BLaER1 treated with 17β-estradiol and CSF1 and Interleukin-3, amounts not matched to agents 10 nM and 100 nM (cell line): ENCODE measurements at regions not wholly inside any gene's neighbourhood (a gene's known extent, or its start where the extent isn't known, plus 50 kb on each side); places are given as distances from the start of the nearest gene placed in this dataset.
"Not testable (repeated sequence)": the region's sequence is repeated elsewhere in the genome, so short reads cannot be mapped to it uniquely, and the experiment has no call there.

Source experiments
- H3K27ac ChIP-seq, 11 experiments: shearing (Covaris generic); formaldehyde crosslinking; 2 replicates each; pipeline ENCODE4 v1.8.1; 2022
- H3K27me3 ChIP-seq, 11 experiments: shearing (Covaris generic); formaldehyde crosslinking; 2 replicates each; pipeline ENCODE4 v1.8.1; 2022
- H3K36me3 ChIP-seq, 11 experiments: shearing (Covaris generic); formaldehyde crosslinking; 2 replicates each; pipeline ENCODE4 v1.8.1; 2022
- H3K4me1 ChIP-seq, 10 experiments: shearing (Covaris generic); formaldehyde crosslinking; 2 replicates each; pipeline ENCODE4 v1.8.1; 2022
- H3K4me2 ChIP-seq, 11 experiments: shearing (Covaris generic); formaldehyde crosslinking; 2 replicates each; pipeline ENCODE4 v1.8.1; 2022
- H3K4me3 ChIP-seq, 10 experiments: shearing (Covaris generic); formaldehyde crosslinking; 2 replicates each; pipeline ENCODE4 v1.8.1; 2022
- H3K9ac ChIP-seq, 11 experiments: shearing (Covaris generic); formaldehyde crosslinking; 2 replicates each; pipeline ENCODE4 v1.8.1; 2022
- H3K9me3 ChIP-seq, 11 experiments: shearing (Covaris generic); formaldehyde crosslinking; replicated peaks in 1 of 11; 2 replicates each; pipeline ENCODE4 v1.8.1; 2022
- H4K20me1 ChIP-seq, 11 experiments: shearing (Covaris generic); formaldehyde crosslinking; 2 replicates each; pipeline ENCODE4 v1.8.1; 2022
- Cebpa-rat ChIP-seq, 11 experiments: shearing (Covaris generic); IDR thresholded peaks; 2 replicates each; pipeline ENCODE4 v1.8.1; 2022

DNA sequence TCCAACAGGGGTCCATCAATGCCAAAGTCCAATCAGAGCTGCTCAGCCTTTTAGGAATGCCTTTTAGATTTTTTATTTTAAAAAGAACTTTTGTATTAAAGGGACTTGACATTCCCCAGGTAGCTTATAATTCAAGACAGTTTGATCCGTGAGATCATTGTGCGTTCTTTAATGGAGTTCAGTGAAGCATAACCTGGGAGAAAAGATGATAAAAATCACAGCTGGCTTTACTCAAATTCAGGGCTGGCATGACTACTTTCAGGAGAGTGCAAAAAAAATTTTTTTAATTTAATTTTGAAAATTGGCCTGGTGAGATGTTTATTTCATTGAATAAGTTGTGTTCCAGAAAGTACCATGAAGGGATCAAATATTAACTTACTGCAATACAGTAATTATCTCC lies 118.2 kb downstream of the VCX2 start:
- no peak for TF ChIP-seq Cebpa-rat (IDR thresholded peaks at IDR 0.05)
- Histone ChIP-seq H3K9ac (no peak overlapping the region), H3K27ac (no peak overlapping the region), H3K4me3 (no peak overlapping the region), H3K4me2 (no peak overlapping the region), H3K4me1 (no peaks in the 10 kb centered on the region), H4K20me1 (no peaks in the 10 kb centered on the region), H3K27me3 (no peaks in the 10 kb centered on the region), H3K9me3 (no peaks in the 10 kb centered on the region), H3K36me3 (no peaks in the 10 kb centered on the region)

DNA sequence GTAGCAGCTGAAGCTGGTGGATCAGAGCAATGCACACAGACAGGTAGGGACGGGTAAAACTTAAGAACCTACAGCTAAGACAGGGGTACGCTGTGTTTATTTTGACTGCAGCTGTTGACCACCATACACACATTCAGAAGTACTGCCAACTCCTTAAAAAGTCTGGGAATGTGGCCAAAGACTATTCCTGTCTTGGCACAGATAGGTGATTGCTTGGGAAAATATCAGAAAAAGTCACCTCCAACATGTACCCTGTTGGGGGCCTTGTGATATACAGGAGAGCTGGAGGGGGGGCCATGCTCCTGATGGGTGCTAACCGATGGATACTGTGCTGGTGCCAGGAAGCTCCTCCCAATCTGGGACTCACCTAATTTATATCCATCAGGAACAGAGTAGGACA lies 121.2 kb downstream of the VCX2 start:
- Histone ChIP-seq H3K27me3 (no peaks in the 10 kb centered on the region), H3K9ac (no peak overlapping the region), H3K4me1 (no peaks in the 10 kb centered on the region), H4K20me1 (no peaks in the 10 kb centered on the region), H3K4me3 (no peak overlapping the region), H3K9me3 (peaks cover 0 to 4% (median 0%) of the 10 kb centered on the region in 11 experiments; a peak in 1 of 22 replicates), H3K4me2 (no peak overlapping the region), H3K27ac (no peak overlapping the region), H3K36me3 (no peaks in the 10 kb centered on the region)
- no peak for TF ChIP-seq Cebpa-rat (IDR thresholded peaks at IDR 0.05)

DNA sequence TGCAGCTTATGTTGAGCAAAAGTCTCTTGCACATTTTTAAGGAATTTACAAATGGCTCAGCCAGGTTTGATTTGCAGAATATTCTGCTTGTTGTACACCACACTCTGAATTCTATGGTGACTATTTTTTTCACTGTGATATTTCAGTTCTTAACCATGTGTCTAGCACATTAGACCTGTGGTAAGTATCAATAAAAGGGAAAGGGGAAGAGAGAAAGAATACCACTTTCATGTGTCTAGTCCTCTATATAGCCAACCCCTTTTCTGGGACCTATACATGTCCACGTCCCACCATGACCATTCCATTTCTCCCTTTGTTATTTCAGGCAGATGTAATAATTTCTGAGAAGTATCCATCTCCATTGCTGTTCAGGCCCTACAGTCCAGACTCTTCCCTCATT lies 121.3 kb upstream of the PNPLA4 start:
- no peaks in the 10 kb centered on the region for H4K20me1 ChIP-seq
- H3K36me3 ChIP-seq = no peaks in the 10 kb centered on the region
- H3K4me3 ChIP-seq = no peak overlapping the region
- no peaks in the 10 kb centered on the region for H3K27me3 ChIP-seq
- peaks cover 0 to 4% (median 0%) of the 10 kb centered on the region in 11 experiments; a peak in 1 of 22 replicates for H3K9me3 ChIP-seq
- TF ChIP-seq Cebpa-rat (IDR thresholded peaks at IDR 0.05) = no peak
- no peaks in the 10 kb centered on the region for H3K4me1 ChIP-seq
- no peak overlapping the region for H3K4me2 ChIP-seq
- H3K27ac ChIP-seq = no peak overlapping the region
- H3K9ac ChIP-seq = no peak overlapping the region

DNA sequence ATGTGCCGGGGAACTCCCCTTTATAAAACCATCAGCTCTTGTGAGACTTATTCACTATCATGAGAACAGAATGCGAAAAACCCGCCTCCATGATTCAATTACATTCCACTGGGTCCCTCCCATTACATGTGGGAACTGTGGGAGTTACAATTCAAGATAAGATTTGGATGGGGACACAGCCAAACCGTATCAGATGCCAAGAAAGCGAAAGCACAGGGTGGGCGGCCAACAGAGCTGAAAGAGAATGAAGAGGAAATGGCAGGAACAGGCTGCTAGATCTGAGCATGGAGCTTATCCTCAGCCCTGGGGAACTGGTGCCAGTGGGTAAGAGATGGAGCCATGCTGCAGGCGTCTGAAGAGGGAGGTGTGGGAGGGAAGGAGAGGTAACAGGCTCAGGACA lies 117.7 kb upstream of the PNPLA4 start:
- H4K20me1 ChIP-seq = no peaks in the 10 kb centered on the region
- no peaks in the 10 kb centered on the region for H3K36me3 ChIP-seq
- H3K27ac ChIP-seq = no peak overlapping the region
- H3K4me3 ChIP-seq = no peak overlapping the region
- no peak overlapping the region for H3K9ac ChIP-seq
- H3K4me2 ChIP-seq = no peak overlapping the region
- H3K9me3 ChIP-seq = peaks cover 0 to 4% (median 0%) of the 10 kb centered on the region in 11 experiments; a peak in 1 of 22 replicates
- H3K4me1 ChIP-seq = peaks cover 0 to 4% (median 0%) of the 10 kb centered on the region in 10 experiments; a peak in 2 of 20 replicates
- no peaks in the 10 kb centered on the region for H3K27me3 ChIP-seq
- no peak for TF ChIP-seq Cebpa-rat (IDR thresholded peaks at IDR 0.05)

DNA sequence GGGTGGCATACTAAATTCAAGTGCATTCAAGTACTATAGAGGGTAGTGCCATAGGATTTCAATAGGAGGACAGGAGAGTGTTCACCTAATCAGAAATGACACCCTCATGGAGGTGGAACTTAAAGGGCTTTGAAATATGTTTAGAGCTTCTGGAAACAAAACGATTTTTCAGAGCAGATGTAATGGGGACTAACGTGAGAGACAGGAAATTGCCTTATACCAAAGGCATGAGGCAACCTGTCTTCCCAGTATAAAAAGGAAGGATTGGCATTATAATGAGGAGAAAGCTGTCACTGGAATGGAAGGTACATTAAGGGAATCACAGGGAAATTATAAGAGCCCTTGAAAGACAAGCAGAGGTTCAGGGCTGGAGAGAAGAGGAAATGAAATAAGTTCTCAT lies 116.3 kb upstream of the PNPLA4 start:
- Histone ChIP-seq H3K36me3 (no peaks in the 10 kb centered on the region), H3K4me2 (no peak overlapping the region), H3K4me3 (no peak overlapping the region), H4K20me1 (no peaks in the 10 kb centered on the region), H3K9me3 (peaks cover 0 to 4% (median 0%) of the 10 kb centered on the region in 11 experiments; a peak in 1 of 22 replicates), H3K4me1 (peaks cover 0 to 6% (median 1%) of the 10 kb centered on the region in 10 experiments; a peak in 13 of 20 replicates), H3K27ac (no peak overlapping the region), H3K27me3 (no peaks in the 10 kb centered on the region), H3K9ac (no peak overlapping the region)
- TF ChIP-seq Cebpa-rat (IDR thresholded peaks at IDR 0.05) = no peak

DNA sequence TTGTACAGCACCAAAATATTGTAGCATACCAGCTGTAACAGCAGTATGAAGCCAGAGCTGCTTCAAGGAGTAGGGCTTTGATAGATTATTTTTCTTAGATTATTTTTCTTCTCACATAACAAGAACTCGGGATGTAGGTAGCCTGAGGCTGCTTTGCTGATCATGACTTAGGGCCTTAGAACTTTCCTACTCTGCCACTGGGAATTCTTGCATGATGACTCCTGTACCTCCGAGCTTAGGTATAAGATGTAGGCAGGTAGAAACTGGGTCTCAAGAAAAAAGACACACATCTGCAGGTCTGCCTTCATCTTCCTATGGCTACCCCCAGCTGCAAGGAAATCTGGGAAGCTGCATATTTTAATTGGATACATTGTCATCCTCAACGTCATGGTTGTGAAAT lies 115.9 kb upstream of the PNPLA4 start:
- H3K9ac ChIP-seq = no peak overlapping the region
- H3K4me3 ChIP-seq = no peak overlapping the region
- H3K36me3 ChIP-seq = no peaks in the 10 kb centered on the region
- H3K27ac ChIP-seq = no peak overlapping the region
- peaks cover 2 to 10% (median 5%) of the 10 kb centered on the region in 10 experiments; a peak in 19 of 20 replicates for H3K4me1 ChIP-seq
- H4K20me1 ChIP-seq = no peaks in the 10 kb centered on the region
- H3K27me3 ChIP-seq = no peaks in the 10 kb centered on the region
- no peak for TF ChIP-seq Cebpa-rat (IDR thresholded peaks at IDR 0.05)
- no peak overlapping the region for H3K4me2 ChIP-seq
- peaks cover 0 to 4% (median 0%) of the 10 kb centered on the region in 11 experiments; a peak in 1 of 22 replicates for H3K9me3 ChIP-seq

DNA sequence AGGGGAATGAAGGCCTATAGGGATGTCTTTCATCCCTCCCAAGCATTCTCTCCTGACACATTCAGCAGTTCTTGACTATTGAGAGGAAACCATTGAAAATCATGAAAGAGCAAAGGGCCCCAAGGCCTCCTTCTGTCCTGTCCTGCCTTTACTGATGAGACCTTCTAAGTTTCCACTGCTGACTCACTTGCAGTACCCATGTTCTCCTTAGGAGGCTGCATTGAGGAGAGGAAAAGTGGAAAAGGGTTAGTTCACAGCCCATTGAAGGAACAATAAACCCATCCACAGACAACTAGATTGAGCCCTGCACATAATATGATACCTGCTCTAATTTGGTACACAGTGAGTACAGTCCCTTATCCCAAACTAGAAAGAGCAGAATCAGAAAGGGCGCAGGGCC lies 115.1 kb upstream of the PNPLA4 start:
- H3K27me3 ChIP-seq = no peaks in the 10 kb centered on the region
- peaks cover 10 to 19% (median 14%) of the 10 kb centered on the region in 10 experiments; a peak in 19 of 20 replicates for H3K4me1 ChIP-seq

DNA sequence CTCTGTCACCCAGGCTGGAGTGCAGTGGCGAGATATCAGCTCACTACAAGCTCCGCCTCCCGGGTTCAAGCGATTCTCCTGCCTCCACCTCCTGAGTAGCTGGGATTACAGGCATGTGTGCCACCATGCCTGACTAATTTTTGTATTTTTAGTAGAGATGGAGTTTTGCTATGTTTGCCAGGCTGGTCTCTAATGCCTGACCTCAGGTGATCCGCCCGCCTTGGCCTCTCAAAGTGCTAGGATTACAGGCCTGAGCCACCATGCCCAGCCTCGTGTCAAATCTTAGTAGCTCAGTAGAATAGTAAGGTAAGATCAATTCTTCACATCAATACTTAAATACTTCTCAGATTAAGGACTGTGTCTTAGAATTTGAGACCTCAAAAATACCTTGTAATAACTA lies 112.5 kb upstream of the PNPLA4 start:
- not testable (repeated sequence) for H3K27ac ChIP-seq, H3K4me3 ChIP-seq, H4K20me1 ChIP-seq, H3K9me3 ChIP-seq, H3K4me2 ChIP-seq, H3K36me3 ChIP-seq, H3K9ac ChIP-seq, H3K27me3 ChIP-seq
- peaks cover 10 to 28% (median 22%) of the 10 kb centered on the region in 10 experiments; a peak in 19 of 20 replicates for H3K4me1 ChIP-seq

More for the DNA sequence above, 115.1 kb upstream of the PNPLA4 start:
- Histone ChIP-seq H3K4me2 (no peak overlapping the region), H3K9me3 (peaks cover 0 to 4% (median 0%) of the 10 kb centered on the region in 11 experiments; a peak in 1 of 22 replicates), H3K9ac (no peak overlapping the region), H4K20me1 (no peaks in the 10 kb centered on the region), H3K27ac (no peak overlapping the region), H3K36me3 (no peaks in the 10 kb centered on the region), H3K4me3 (no peak overlapping the region)
- TF ChIP-seq Cebpa-rat (IDR thresholded peaks at IDR 0.05) = no peak

DNA sequence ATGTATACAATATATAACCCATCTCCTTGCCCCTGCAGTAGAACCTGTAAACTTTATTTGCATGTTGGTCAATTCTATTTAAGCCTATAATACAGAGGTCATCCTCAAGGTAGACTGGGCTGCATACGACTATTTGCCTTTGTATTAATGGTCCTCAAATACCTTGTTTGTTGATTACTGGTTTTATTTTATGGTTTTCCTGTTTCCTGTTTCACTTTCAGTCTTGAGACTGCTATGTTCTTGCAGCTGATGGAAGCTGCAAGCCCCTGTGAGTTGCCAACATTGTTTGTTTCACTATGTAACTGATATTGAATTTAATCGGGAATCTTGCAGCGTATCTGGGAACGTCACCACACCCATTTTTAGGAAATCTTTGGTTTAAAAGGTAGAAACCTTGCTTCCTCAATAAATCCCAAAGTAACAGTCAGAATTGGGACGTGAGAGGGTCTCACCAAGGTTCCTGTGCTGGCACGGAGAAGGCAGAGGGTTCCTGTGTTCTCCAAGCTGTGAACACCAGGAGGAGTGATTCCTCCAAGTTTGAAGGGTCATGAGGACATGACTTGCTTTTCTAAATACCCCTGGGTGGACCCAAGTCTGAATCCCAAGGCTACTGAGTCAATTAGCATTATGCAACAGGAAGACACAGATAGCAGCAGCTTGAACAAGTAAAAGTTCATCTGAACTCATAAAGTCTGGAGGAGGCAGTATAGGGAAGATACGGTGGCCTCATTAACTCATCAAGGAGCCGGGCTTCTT lies 110.6 kb upstream of the PNPLA4 start:
- Histone ChIP-seq H3K4me2 (peak overlapping the region; percentile 62 to 81 (median 77)), H4K20me1 (no peaks in the 10 kb centered on the region), H3K4me1 (peaks cover 10 to 30% (median 23%) of the 10 kb centered on the region in 10 experiments; a peak in 19 of 20 replicates), H3K4me3 (peak overlapping the region in 4 of 10 experiments; percentile 19 to 29 (median 24); a peak in 3 of 20 replicates), H3K9ac (peak overlapping the region in 3 of 11 experiments; percentile 16 to 29 (median 21); a peak in 2 of 22 replicates), H3K36me3 (no peaks in the 10 kb centered on the region), H3K27ac (peak overlapping the region in 5 of 11 experiments; percentile 17 to 68 (median 47); a peak in 9 of 22 replicates), H3K27me3 (no peaks in the 10 kb centered on the region), H3K9me3 (no peaks in the 10 kb centered on the region)
- no peak for TF ChIP-seq Cebpa-rat (IDR thresholded peaks at IDR 0.05)
